SKM-1 (cell line): ENCODE measurements at regions not wholly inside any gene's neighbourhood (a gene's known extent, or its start where the extent isn't known, plus 50 kb on each side); places are given as distances from the start of the nearest gene placed in this dataset.
"Not testable (repeated sequence)": the region's sequence is repeated elsewhere in the genome, so short reads cannot be mapped to it uniquely, and the experiment has no call there.

Experiments used
- DNase-seq: peaks from one replicate; lab custom pipeline; 2025; ENCODE audit not compliant: unreplicated experiment; lab: John Stamatoyannopoulos, UW

- no peak for DNase-seq
Measured at GRCh38 chr9:81083854-81084512, 605.4 kb downstream of the TLE1 start.

GRCh38 chr9:81083067-81083466, 606.3 kb downstream of the TLE1 start:
- DNase-seq, result no peak

GRCh38 chr9:81082221-81082620, 607.1 kb downstream of the TLE1 start:
- no peak for DNase-seq

- no peak for DNase-seq
Measured at GRCh38 chr9:81080900-81081299, 608.4 kb downstream of the TLE1 start.

- DNase-seq, result no peak
Measured at GRCh38 chr9:81080185-81080584, 609.2 kb downstream of the TLE1 start.

- DNase-seq, result no peak
Measured at GRCh38 chr9:81079055-81079454, 610.3 kb downstream of the TLE1 start.

- DNase-seq, result no peak
Measured at GRCh38 chr9:81078555-81078954, 610.8 kb downstream of the TLE1 start.

- no peak for DNase-seq
Measured at GRCh38 chr9:81077572-81077971, 611.8 kb downstream of the TLE1 start.

GRCh38 chr9:81076131-81076530, 613.2 kb downstream of the TLE1 start:
- no peak for DNase-seq

- DNase-seq, result no peak
Measured at GRCh38 chr9:81074221-81074620, 615.1 kb downstream of the TLE1 start.

- DNase-seq, result no peak
Measured at GRCh38 chr9:81073821-81074220, 615.5 kb downstream of the TLE1 start.

- DNase-seq, result no peak
Measured at GRCh38 chr9:81072758-81073157, 616.6 kb downstream of the TLE1 start.

GRCh38 chr9:81071108-81071507, 618.2 kb downstream of the TLE1 start:
- no peak for DNase-seq

GRCh38 chr9:81070689-81071088, 618.7 kb downstream of the TLE1 start:
- DNase-seq, result no peak

GRCh38 chr9:81069923-81070322, 619.4 kb downstream of the TLE1 start:
- DNase-seq, result no peak

- no peak for DNase-seq
Measured at GRCh38 chr9:81069038-81069795, 620.1 kb downstream of the TLE1 start.

GRCh38 chr9:81062995-81063394, 626.4 kb downstream of the TLE1 start:
- not testable (repeated sequence) for DNase-seq

GRCh38 chr9:81058782-81059181, 630.6 kb downstream of the TLE1 start:
- no peak for DNase-seq

GRCh38 chr9:81053298-81054025, 635.9 kb downstream of the TLE1 start:
- no peak for DNase-seq

- no peak for DNase-seq
Measured at GRCh38 chr9:81052846-81053245, 636.5 kb downstream of the TLE1 start.

GRCh38 chr9:81047280-81047679, 642.1 kb downstream of the TLE1 start:
- DNase-seq, result no peak

GRCh38 chr9:81045658-81046057, 643.7 kb downstream of the TLE1 start:
- no peak for DNase-seq
